GM21619 (cell line): ENCODE measurements at regions not wholly inside any gene's neighbourhood (a gene's known extent, or its start where the extent isn't known, plus 50 kb on each side); places are given as distances from the start of the nearest gene placed in this dataset.
A peak's percentile ranks its signal among the peaks of the same experiment; 100 is the strongest.
"Not testable (repeated sequence)": the region's sequence is repeated elsewhere in the genome, so short reads cannot be mapped to it uniquely, and the experiment has no call there.

ENCODE experiments used
- ATAC-seq: cut with Tn5 transposase; IDR thresholded peaks from one replicate; pipeline ENCODE4 v1.9.1; 2021; ENCODE audit not compliant: unreplicated experiment

DNA sequence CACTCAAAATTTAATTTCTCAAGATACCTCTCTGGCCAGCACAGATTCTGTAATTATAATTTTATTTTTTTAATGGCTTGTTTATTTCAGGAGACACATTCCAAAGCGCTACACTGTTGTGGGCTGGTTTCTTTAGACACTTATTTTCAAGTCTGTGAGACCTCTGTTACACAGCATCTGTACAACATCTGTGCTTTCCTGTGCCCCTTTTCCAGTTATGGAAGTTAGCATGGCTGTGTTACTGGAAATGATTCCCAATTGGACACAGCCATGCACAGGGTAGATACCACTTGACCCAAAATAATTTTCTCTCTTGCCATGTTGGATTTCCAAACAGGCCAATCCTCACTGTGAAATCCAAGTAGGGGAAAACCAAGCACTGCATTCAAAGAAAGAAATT, 172.3 kb upstream of the ADCY1 start:
- no peak for ATAC-seq

DNA sequence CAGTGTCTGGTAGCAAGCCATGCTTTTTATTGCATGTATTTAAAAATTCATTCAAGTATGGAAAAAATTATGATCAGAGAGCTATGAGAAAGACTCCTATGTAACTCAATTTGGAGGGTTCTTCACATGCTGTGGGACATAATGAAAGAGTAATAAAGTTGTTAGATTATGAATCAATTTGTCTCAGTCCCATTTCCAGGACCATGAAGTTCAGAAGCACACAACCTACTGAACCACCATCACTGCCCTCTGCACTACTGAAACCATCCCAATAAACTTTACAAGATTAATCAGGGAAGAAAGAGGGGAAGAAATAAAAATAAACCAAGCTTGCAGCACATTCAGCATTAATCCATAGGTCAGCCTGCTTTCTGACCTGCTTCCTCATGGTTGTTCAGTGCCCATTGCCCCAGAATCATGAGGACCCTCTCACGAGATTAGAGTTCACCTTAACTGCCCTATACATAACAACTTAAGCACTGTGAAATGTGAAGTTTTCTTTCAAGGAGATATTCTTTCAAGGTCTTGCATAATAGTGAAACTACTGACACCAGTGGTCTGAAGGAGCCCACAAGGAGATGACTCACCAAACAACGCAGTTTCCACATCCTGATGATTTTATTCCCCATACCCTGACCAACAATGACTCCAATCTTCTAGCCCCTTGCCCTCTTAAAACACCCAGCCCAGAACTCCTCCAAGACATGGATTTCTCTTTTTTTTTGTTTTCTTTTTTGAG, 171.5 kb upstream of the ADCY1 start:
- ATAC-seq: no peak

DNA sequence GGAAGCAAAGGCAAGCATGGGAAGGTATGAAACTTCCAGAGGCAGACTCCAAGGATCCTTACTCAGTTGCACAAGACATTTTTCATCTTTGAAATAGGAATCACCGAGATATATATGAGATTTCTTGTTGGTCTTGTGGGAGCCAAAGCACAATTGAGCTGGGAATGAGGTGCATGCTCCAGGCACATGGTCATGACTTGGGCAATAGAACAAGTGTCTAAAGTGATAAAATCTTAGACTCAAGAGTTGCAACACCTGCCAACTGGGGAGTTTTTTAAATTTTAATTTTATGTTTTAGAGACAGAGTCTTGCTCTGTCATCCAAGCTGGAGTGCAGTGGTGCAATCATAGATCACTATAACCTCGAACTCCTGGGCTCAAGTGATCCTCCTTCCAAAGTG, 169.5 kb upstream of the ADCY1 start:
- no peak for ATAC-seq

DNA sequence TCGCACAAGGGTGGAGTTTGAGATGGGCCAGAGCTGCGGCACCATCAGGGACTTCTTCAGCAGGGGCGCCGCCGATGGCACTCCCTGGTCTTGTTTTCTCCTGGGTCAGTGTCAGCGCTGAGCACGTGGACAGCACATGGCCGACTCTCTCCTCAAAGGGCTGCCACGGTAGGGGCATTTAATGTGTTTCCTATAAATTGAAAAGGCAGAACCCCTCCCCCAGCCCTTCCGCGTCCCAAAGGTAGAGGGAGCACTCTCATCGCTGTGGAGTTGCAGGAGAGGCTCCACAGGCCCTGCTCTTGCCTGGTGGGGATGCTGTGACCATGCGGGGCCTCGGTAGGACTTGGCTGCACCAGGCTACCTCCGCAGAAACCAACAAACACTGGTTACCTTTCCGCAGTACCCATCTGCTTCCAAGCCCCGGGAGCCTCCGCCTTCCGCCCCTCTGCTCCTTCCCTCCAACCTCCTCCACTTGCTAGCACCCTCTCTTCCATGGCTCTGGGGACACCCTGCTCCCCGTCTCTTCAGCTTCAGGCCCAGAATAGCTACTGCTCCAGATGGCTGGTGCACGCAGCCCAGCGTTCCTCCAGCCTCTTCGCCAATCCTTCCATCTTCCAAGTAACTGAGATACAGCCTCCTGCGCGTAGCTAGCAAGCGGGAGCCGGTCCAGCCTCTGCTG, 166.3 kb upstream of the ADCY1 start:
- no peak for ATAC-seq

DNA sequence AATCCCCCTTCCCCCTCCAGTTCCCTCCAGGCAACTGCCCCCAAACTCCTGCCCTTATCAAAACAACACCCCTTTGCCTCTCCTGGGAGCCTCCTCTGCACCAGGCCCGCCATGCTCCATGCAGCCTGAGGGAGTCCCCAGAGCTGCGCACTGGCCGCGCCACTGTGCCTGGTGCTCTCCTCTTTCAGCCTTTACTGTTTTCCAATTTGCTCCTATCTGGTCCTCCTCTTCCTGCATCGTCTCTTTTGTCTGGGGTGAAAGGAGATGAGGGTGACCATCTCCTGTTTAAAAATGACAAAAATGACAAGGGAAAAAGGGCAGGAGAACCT, 165.8 kb upstream of the ADCY1 start:
- ATAC-seq: no peak

DNA sequence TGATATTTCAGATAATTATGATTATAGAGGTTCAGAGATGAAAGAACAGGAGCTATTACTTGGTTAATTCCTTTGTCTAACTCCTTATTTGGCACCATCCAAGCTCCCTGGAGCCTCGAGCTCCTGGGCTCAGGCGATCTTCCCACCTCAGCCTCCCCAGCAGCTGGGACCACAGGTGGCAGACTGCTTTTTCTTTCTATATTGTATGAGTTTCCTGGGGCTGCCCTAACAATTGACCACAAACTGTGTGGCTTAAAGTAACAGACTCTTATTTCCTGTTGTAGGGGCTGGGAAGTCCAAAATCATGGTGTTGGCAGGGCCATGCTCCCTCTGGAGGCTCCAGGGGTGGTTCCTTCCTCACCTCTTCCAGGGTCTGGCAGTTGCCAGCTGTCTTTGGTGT, 163.3 kb upstream of the ADCY1 start:
- no peak for ATAC-seq

DNA sequence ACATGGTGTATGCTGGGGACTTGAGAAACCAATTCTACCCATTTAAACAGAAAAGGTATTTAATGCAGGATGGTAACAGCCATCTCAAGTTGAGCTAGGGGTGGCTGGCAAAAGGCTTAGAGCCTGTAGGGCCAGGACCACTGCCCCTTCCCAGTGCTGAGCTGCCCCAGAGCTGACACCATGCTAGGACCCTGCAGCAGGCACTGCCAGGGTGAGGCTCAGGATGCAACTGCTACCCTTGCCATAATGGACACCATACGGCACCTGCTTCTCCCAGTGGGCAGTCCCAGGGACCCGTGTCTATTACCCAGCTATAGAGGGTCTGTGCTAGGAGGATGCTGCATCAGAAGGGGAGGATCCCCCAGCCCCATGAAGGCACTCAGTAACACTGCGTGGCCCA, 160.7 kb upstream of the ADCY1 start:
- ATAC-seq: no peak

DNA sequence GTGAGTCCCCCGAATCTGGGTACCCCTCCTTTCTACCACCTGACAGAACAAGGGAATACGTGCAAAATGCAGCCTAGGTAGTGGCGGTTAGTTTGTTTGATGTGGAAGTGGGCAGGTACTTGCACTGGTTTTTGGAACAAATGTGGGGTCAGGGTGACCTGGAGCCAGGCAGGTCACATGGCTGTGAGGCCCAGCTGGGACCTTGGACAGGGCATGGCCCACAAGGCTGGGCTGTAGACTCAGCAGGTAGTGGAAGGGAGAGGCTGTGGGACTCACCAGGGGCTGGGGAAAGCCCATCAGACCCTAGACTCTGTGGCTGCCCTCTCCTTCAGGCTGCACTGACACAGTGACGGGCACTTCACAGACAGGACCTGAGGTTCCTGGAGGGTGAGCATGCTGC, 159.9 kb upstream of the ADCY1 start:
- no peak for ATAC-seq

DNA sequence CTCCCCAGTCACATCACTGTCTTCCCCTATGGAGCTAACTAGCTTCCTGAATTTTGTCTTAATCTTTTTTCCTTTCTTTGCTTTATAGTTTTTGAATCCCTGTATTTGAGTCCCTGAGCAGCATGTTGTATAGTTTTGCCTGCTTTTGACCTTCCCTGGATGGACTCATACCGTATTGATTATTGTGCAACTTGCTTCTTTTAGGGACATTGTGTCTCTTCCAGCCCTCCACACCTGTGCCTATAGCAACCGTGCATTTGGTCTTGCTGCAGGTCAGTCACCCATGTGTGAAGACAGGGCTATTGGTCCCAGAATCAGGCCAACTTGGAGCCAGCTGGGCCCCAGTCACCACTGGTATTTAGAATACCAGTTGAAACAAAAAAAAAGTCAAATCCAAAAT, 158.9 kb upstream of the ADCY1 start:
- no peak for ATAC-seq

DNA sequence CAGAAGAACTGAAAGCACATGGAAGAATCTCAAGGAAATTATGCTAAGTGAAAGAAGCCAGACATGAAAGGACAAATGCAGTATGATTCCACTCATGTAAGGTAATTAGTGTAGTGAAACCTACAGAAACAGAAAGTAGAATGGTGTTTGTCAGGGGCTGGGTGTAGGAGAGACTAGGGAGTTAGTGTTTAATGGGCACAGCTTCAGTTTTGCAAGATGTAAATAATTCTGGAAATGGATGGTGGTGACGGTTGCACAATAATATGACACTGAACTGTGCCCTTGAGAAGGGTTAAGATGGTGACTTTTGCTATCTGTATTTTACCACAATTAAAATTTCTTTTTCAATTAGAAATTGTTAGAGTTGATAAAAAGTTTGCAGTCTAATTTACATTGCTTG, 157.3 kb upstream of the ADCY1 start:
- peak; percentile 60 for ATAC-seq

DNA sequence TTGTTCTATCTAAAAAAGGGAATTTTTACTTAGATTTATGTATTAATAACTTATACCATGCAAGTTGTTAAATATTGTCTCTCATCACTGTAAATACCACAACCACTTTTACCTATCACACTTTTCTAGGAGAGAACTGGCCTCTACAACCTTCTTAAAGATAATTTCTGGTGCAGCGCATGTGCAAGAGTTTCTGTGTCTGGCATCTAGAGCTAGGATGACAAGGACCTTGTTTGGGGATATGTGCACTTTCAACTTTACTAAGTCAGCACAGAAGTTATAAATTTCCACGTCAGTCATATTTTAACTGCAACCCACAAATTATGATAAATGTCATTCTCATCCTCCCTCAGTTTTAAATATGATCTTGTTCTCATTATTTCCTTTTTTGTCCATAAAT, 156.9 kb upstream of the ADCY1 start:
- no peak for ATAC-seq

DNA sequence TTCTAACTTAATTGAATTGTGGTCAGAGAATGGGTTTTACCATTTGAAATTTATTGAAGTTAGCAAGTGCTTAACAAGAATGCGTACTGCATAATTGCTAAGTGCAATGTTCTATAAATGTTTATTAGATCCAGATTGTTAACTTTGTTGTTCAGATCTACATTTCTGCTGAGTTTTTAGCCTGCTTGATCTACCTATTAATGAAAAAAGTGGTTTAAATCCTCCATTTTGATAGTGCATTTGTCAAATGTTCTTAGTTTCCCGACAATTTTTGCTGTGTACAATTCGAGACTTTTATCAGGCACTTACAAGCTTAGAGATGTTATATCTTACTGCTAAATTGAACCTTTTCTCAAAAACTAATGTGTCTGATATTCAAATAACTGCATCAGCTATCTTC, 156.4 kb upstream of the ADCY1 start:
- ATAC-seq: no peak

DNA sequence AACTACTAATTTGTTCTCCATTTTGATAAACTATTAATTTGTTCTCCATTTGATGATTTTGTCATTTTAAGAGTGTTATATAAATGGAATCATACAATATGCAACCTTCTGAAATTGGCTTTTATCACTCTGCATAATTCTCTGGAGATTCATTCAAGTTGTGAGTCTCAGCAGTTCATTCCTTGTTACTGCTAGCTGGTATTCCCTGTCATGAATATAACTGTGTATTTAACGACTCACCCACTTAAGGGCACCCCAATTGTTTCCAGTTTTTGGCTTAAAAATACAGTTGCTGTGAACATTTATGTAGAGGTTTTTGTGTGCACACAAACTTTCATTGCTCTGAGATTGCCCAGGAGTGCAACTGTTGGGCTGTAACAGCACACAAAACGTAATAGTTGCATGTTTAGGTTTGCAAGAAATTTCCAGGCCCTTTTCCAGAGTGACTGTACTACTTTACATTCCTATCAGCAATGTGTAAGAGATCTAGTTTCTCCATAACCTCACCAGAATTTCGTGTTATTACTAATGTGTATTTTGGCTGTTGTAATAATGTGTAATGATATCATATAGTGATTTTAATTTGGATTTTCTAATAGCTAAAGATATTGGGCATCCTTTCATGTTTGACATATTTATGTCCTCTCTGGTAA, 153.2 kb upstream of the ADCY1 start:
- no peak for ATAC-seq

DNA sequence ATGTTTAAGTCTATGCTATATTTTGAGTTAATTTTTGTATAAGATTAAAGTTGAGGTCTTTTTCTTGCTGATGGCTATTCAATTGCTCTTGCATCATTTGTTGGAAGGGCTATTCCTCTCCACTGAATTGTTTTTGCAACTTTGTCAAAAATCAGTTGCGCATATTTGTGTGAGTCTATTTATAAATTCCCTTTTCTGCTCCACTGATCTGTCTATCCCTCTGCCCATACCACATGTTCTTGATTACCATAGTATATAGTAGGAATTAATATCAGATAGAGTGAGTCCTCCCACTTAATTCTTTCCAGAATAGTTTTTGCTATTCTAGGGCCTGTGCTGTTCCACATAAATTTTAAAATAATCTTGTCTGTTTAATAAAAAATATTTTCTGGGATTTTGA, 152.4 kb upstream of the ADCY1 start:
- no peak for ATAC-seq

DNA sequence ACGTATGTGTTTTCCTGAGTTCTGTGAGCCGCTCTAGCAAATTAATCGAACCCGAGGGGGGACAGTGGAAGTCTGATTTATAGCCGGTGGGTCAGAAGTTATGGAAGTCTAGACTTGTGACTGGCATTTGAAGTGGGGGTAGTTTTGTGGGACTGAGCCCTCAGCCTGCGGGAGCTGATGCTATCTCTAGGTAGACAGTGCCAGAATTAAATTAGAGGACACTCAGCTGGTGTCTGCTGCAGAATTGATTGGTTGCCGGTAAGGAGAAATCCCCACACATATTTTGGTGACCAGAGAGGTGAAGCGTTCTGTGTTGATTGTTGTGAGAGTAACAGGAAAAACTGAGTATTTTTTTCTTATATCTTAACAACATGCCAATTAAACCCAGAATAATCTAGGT, 143.8 kb upstream of the ADCY1 start:
- no peak for ATAC-seq

DNA sequence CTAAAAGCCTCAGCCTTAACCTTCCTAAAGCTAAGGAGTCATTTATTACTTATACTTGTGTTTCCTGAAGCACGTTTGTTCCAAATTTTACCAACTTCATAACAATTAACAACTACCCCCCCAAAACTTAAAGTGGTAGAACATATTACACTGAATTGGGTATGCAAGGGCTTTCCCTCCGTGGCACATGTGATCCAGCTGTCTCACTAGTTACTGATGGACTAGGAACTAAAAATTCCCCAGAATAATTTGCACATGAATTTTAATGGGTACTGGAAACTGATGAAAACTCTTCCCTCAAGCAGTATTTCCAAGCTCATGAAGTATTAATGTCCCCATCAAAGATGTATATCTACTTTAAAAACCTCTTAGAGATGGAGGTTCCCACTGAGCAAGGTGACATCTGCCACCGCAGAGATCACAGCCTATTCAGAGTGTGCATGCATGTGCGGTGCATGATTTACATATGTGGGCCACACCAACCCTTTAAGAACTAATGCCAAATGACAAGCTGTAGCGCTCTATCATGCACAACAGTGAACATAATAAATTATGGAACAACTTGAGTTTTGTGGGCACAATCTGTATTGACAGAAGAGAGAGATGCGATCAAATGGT, 139.9 kb upstream of the ADCY1 start:
- ATAC-seq: no peak

DNA sequence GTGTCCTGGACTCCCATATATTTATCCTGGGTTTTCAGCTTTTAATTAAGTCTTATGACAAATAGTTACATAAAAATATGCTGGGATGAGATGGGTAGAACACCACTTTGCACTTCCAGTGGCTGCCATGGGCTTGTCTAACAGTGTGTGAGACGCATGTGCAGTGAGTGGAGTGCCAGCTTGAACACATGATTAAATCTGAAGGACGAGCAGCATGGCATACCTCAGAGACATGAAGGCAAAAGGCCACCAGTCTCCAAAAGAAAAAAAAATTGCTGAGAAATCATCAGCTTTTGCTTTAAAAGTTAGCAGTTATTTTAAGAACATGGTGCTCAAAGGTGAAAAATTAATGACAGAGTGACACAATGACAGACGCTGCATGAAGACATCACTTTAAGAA, 139.0 kb upstream of the ADCY1 start:
- ATAC-seq: no peak

DNA sequence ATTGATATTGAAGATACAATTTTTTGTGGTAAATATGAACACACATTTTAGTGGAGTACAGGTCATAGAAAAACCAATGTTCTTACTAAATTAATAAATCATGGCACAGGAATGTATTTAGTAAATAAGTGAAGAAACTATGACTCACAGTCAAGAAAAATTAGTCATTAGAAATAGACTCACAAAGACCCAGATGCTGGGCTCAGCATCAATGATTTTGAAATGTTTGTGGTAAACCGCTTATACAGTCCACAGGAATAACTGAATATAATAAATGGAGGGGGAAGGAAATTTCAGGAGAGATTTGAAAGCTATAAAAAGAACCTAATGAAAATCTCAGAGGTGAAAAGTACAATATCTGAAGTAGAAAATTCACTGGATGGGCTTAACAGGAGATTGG, 138.3 kb upstream of the ADCY1 start:
- no peak for ATAC-seq

DNA sequence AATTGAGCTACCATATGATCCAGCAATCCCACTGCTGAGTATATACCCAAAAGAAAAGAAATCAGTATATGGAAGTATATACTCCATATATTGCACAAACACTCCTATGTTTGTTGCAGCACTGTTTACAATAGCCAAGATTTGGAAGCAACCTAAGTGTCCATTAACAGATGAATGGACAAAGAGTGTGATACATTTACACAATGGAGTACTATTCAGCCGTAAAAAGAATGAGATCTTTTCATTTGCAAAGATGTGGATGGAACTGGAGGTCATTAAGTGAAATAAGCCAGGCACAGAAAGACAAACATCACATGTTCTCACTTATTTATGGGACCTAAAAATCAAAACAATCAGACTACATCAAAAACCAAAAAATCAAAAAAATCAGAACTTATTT, 133.4 kb upstream of the ADCY1 start:
- not testable (repeated sequence) for ATAC-seq

DNA sequence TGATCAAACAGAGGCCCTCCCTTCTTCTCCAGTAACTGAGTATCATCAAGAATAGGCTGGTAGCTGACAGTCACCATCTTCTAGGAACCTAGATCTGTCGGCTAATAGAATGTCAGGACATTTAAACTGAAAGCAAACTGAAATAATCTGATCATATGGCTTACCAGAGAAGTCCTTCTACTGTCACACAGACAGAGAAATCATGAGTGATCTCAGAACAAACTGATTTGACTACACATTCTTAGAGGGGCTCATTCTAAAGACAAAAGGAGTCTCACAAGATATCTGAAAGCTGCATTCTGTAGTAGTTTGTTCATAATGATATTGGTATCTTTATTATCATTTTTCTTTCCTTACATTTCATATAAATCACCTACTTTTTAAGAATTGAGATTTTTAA, 130.9 kb upstream of the ADCY1 start:
- ATAC-seq: no peak

DNA sequence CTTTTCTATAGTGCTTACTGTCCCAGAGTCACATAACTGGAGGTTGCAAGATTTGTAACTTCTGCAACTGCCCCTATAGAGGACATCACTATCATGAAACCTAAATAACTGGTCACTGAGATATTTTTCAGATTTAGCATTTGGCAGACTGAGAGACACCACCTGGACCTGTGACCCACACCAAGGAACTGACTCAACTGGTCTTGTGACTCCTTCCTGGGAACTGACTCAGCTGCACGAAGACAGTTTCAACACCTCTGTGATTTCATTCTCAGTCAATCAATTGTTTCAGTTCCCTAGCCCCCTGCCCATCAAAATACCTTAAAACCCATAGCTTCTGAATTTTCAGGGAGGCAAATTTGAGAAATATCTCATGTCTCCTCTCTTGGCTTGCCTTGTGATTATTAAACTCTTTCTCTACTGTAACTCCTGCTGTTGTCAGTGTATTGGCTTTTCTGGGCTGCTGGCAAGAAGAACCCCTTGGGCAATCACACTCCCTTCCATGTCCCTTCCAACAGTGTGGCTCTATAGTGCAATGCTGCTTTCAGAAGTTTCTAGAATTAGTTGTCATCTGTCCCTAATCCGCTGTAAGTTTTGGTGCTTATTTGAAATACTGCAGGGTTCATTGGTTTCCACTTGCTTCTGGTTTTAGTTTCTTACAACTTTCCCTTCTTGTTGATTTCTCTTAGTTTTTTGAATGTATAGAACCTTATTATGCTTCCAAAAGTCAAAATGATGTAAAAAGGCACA, 127.8 kb upstream of the ADCY1 start:
- ATAC-seq: peak; percentile 74
